H1 (cell line): ENCODE measurements at regions not wholly inside any gene's neighbourhood (a gene's known extent, or its start where the extent isn't known, plus 50 kb on each side); places are given as distances from the start of the nearest gene placed in this dataset.

ENCODE experiments used
- CTCF ChIA-PET: fragments of 300-600 bp; sonication (Branson Sonifier 250); formaldehyde crosslinking; loops from one replicate; lab custom pipeline; 2021; ENCODE audit not compliant: partially characterized antibody; lab: Charles Lee
- POLR2A ChIA-PET: fragments of 300-600 bp; sonication (Branson Sonifier 250); formaldehyde crosslinking; loops from one replicate; lab custom pipeline; 2021; ENCODE audit warnings: inconsistent platforms; ENCODE audit not compliant: partially characterized antibody; lab: Charles Lee
- DNase-seq, 2 experiments: peaks; one replicate each; pipeline versions ENCODE4 v3.0.0 to v3.0.0-alpha.2; 2010 to 2022; ENCODE audit warnings: low spot score in 2 of 2, low read depth in 1 of 2, mixed read lengths in 1 of 2
- FAIRE-seq: peaks from 2 replicates; lab custom pipeline; 2011; peaks lifted over from hg19 to GRCh38; lab: Jason Lieb, UNC
- H2AFZ ChIP-seq: 2 replicates; pipeline ENCODE4 v1.8.1; 2012; ENCODE audit warnings: low read length, inconsistent platforms
- H2AK5ac ChIP-seq: 2 replicates; pipeline ENCODE4 v1.6.1; 2013; ENCODE audit warnings: low read depth, low read length
- H2BK120ac ChIP-seq: replicated peaks from 2 replicates; pipeline ENCODE3; 2013; ENCODE audit warnings: low read depth, low read length, inconsistent platforms
- H2BK12ac ChIP-seq: 2 replicates; pipeline ENCODE4 v1.6.1; 2013; ENCODE audit warnings: low read depth, low read length
- H2BK15ac ChIP-seq: 2 replicates; pipeline ENCODE4 v1.6.1; 2013; ENCODE audit warnings: low read length
- H2BK20ac ChIP-seq: 2 replicates; pipeline ENCODE4 v1.6.1; 2013; ENCODE audit warnings: low read length
- H2BK5ac ChIP-seq: 2 replicates; pipeline ENCODE4 v1.6.1; 2013; ENCODE audit warnings: low read depth, low read length
- H3K14ac ChIP-seq: 2 replicates; pipeline ENCODE4 v1.6.1; 2013; ENCODE audit warnings: inconsistent platforms; ENCODE audit not compliant: insufficient read length
- H3K18ac ChIP-seq: 2 replicates; pipeline ENCODE4 v1.6.1; 2013; ENCODE audit warnings: low read length; ENCODE audit errors: extremely low read depth
- H3K23ac ChIP-seq: 2 replicates; pipeline ENCODE4 v1.6.1; 2013; ENCODE audit warnings: inconsistent platforms; ENCODE audit not compliant: insufficient read length
- H3K23me2 ChIP-seq: 2 replicates; pipeline ENCODE4 v1.6.1; 2013; ENCODE audit warnings: low read depth, low read length
- H3K27ac ChIP-seq: 2 replicates; pipeline ENCODE4 v1.6.1; 2011; ENCODE audit warnings: low read depth, low read length, inconsistent platforms
- H3K27me3 ChIP-seq, 4 experiments: replicated peaks in 1 of 4; 1 replicate in 1 of 4; 2 replicates in 3 of 4; pipeline versions ENCODE4 v1.6.1 to v1.8.1; 2011 to 2013; ENCODE audit warnings: low read length in 3 of 4, mild to moderate bottlenecking in 3 of 4, inconsistent platforms in 2 of 4, mixed read lengths in 2 of 4, moderate library complexity in 1 of 4; ENCODE audit not compliant: control insufficient read depth in 3 of 4, insufficient read depth in 3 of 4; ENCODE audit errors: extremely low read depth in 1 of 4
- H3K36me3 ChIP-seq, 4 experiments: 2 replicates each; pipeline versions ENCODE4 v1.6.1 to v1.8.1; 2011 to 2013; ENCODE audit warnings: mild to moderate bottlenecking in 4 of 4, low read length in 3 of 4, moderate library complexity in 2 of 4, control low read depth in 1 of 4, inconsistent platforms in 1 of 4; ENCODE audit not compliant: insufficient read depth in 4 of 4, control insufficient read depth in 2 of 4
- H3K4ac ChIP-seq: replicated peaks from 2 replicates; pipeline ENCODE3; 2013; ENCODE audit warnings: low read length, low read depth, mixed read lengths, inconsistent platforms; ENCODE audit not compliant: insufficient read length
- H3K4me1 ChIP-seq, 4 experiments: replicated peaks in 1 of 4; 1 replicate in 1 of 4; 2 replicates in 3 of 4; pipeline versions ENCODE4 v1.6.1 to v1.8.1; 2011 to 2013; ENCODE audit warnings: low read length in 3 of 4, inconsistent platforms in 2 of 4, mixed read lengths in 1 of 4; ENCODE audit not compliant: insufficient read depth in 4 of 4, control insufficient read depth in 3 of 4
- H3K4me2 ChIP-seq, 2 experiments: 2 replicates each; pipeline versions ENCODE4 v1.6.1 to v1.8.1; 2011 to 2013; ENCODE audit warnings: low read depth in 2 of 2, low read length in 2 of 2, control low read depth in 1 of 2, inconsistent platforms in 1 of 2, mild to moderate bottlenecking in 1 of 2; ENCODE audit not compliant: insufficient read depth in 1 of 2
- H3K4me3 ChIP-seq, 4 experiments: fragments of 200-600, 300-600 bp in 1 of 4; sonication (generic), shearing (Covaris generic), sonication (Bioruptor Twin) in 1 of 4; 2 replicates each; pipeline versions ENCODE4 v1.5.1 to v1.8.1; 2011 to 2016; ENCODE audit warnings: low read length in 4 of 4, low read depth in 3 of 4, control low read depth in 2 of 4, inconsistent platforms in 2 of 4, mild to moderate bottlenecking in 2 of 4, mixed read lengths in 1 of 4, moderate library complexity in 1 of 4; ENCODE audit not compliant: insufficient read depth in 2 of 4; ENCODE audit errors: extremely low read depth in 1 of 4
- H3K56ac ChIP-seq: replicated peaks from 2 replicates; pipeline ENCODE3; 2013; ENCODE audit warnings: low read depth, mild to moderate bottlenecking, mixed read lengths, low read length, inconsistent platforms; ENCODE audit not compliant: insufficient read length
- H3K79me1 ChIP-seq: 2 replicates; pipeline ENCODE4 v1.6.1; 2013; ENCODE audit warnings: low read depth, low read length, control low read depth
- H3K79me2 ChIP-seq, 2 experiments: 2 replicates each; pipeline versions ENCODE4 v1.6.1 to v1.8.1; 2012 to 2013; ENCODE audit warnings: low read length in 2 of 2, mild to moderate bottlenecking in 2 of 2, inconsistent platforms in 1 of 2; ENCODE audit not compliant: insufficient read depth in 2 of 2, control insufficient read depth in 1 of 2
- H3K9ac ChIP-seq, 4 experiments: replicated peaks in 1 of 4; 1 replicate in 1 of 4; 2 replicates in 3 of 4; pipeline versions ENCODE4 v1.6.1 to v1.8.1; 2011 to 2013; ENCODE audit warnings: low read depth in 3 of 4, low read length in 3 of 4, control low read depth in 2 of 4, mild to moderate bottlenecking in 2 of 4, moderate library complexity in 2 of 4, inconsistent platforms in 1 of 4; ENCODE audit errors: extremely low read depth in 1 of 4
- H3K9me3 ChIP-seq, 2 experiments: 2 replicates each; pipeline versions ENCODE4 v1.6.1 to v1.8.1; 2012 to 2013; ENCODE audit warnings: mild to moderate bottlenecking in 2 of 2, moderate library complexity in 2 of 2, control low read depth in 1 of 2, inconsistent platforms in 1 of 2, low read depth in 1 of 2, low read length in 1 of 2, mixed read lengths in 1 of 2; ENCODE audit not compliant: insufficient read depth in 2 of 2
- H4K20me1 ChIP-seq, 2 experiments: replicated peaks in 1 of 2; 2 replicates each; pipeline versions ENCODE3 to v1.8.1; 2011 to 2013; ENCODE audit warnings: inconsistent platforms in 2 of 2, low read length in 2 of 2, mild to moderate bottlenecking in 1 of 2; ENCODE audit not compliant: insufficient read depth in 2 of 2, control insufficient read depth in 1 of 2
- H4K5ac ChIP-seq: 2 replicates; pipeline ENCODE4 v1.6.1; 2013; ENCODE audit warnings: low read length, low read depth, mixed read lengths, inconsistent platforms; ENCODE audit not compliant: insufficient read length
- H4K8ac ChIP-seq: 2 replicates; pipeline ENCODE4 v1.8.0; 2013; ENCODE audit warnings: mild to moderate bottlenecking, moderate library complexity, low read length, inconsistent platforms; ENCODE audit not compliant: insufficient read depth; ENCODE audit errors: extremely low read depth
- H4K91ac ChIP-seq: replicated peaks from 2 replicates; pipeline ENCODE3; 2013; ENCODE audit warnings: low read length, mixed read lengths, inconsistent platforms; ENCODE audit not compliant: insufficient read length
- CTBP2 ChIP-seq: IDR thresholded peaks from 2 replicates; pipeline ENCODE4 v1.7.0; 2011; ENCODE audit warnings: borderline replicate concordance, mild to moderate bottlenecking, moderate library complexity, mixed read lengths, low read length; ENCODE audit not compliant: insufficient read depth, insufficient read length
- EP300 ChIP-seq, 2 experiments: IDR thresholded peaks; 1 replicate in 1 of 2; 2 replicates in 1 of 2; pipeline ENCODE4 v1.6.1; 2011 to 2012; ENCODE audit warnings: low read depth in 2 of 2, low read length in 2 of 2, mild to moderate bottlenecking in 2 of 2, borderline replicate concordance in 1 of 2, inconsistent platforms in 1 of 2, moderate library complexity in 1 of 2
- FOSL1 ChIP-seq: IDR thresholded peaks from 2 replicates; pipeline ENCODE4 v1.6.1; 2011; ENCODE audit warnings: mild to moderate bottlenecking, low read depth, low read length, moderate library complexity; ENCODE audit not compliant: insufficient read depth
- GTF2F1 ChIP-seq: IDR thresholded peaks from 2 replicates; pipeline ENCODE4 v1.6.1; 2012; ENCODE audit warnings: low read depth, low read length, improper control_type of control experiment, borderline replicate concordance
- JUND ChIP-seq: IDR thresholded peaks from 2 replicates; pipeline ENCODE4 v1.6.1; 2011; ENCODE audit warnings: mild to moderate bottlenecking, improper control_type of control experiment, low read length
- KDM5A ChIP-seq: fragments of 200-600 bp; IDR thresholded peaks from 2 replicates; pipeline ENCODE4 v1.7.1; 2012; ENCODE audit warnings: mild to moderate bottlenecking, low read length, inconsistent platforms, mixed read lengths
- PHF8 ChIP-seq: fragments of 200-600 bp; sonication (generic); conservative IDR thresholded peaks from 2 replicates; pipeline ENCODE4 v1.7.1; 2012; ENCODE audit warnings: low read depth, mild to moderate bottlenecking, inconsistent platforms, low read length, moderate library complexity
- POLR2AphosphoS5 ChIP-seq: IDR thresholded peaks from 2 replicates; pipeline ENCODE4 v1.6.1; 2011; ENCODE audit warnings: low read depth, low read length
- TCF12 ChIP-seq: IDR thresholded peaks from 2 replicates; pipeline ENCODE4 v1.6.1; 2011; ENCODE audit warnings: low read depth, mild to moderate bottlenecking, low read length
- TEAD4 ChIP-seq: IDR thresholded peaks from 2 replicates; pipeline ENCODE4 v1.6.1; 2012; ENCODE audit warnings: low read depth, low read length, inconsistent platforms, mixed read lengths
- WGBS, 2 experiments: shearing (Covaris generic) in 1 of 2; methylation state at CpG; one replicate each; pipeline versions ENCODE4 v1.1.6 to v1.1.7; 2013 to 2015; ENCODE audit warnings: low lambda C conversion rate in 2 of 2, mixed read lengths in 2 of 2, inconsistent platforms in 1 of 2, low coverage in 1 of 2, missing lambda C conversion rate in 1 of 2; ENCODE audit not compliant: insufficient replicate concordance in 2 of 2, insufficient coverage in 1 of 2, insufficient read length in 1 of 2; ENCODE audit errors: extremely low coverage in 1 of 2, missing lambda C conversion rate in 1 of 2; 5-methylcytosine and 5-hydroxymethylcytosine counted together

- H3K9ac ChIP-seq: no peak overlapping the region
- no peaks in the 10 kb centered on the region for H3K79me1 ChIP-seq
- no peak overlapping the region for H2BK5ac ChIP-seq
- no peaks in the 10 kb centered on the region for H4K20me1 ChIP-seq
- no peak overlapping the region for H2BK15ac ChIP-seq
- H4K8ac ChIP-seq: no peak overlapping the region
- no peak overlapping the region for H2BK120ac ChIP-seq
- H2BK12ac ChIP-seq: no peak overlapping the region
- no peak overlapping the region for H3K4ac ChIP-seq
- H2AK5ac ChIP-seq: no peak overlapping the region
- no peaks in the 10 kb centered on the region for H3K23me2 ChIP-seq
- no peaks in the 10 kb centered on the region for H3K27me3 ChIP-seq
- H3K56ac ChIP-seq: no peak overlapping the region
- H3K4me3 ChIP-seq: no peak overlapping the region
- H3K9me3 ChIP-seq: peaks cover 5 to 8% of the 10 kb centered on the region in 2 experiments; a peak in 3 of 4 replicates
- no peaks in the 10 kb centered on the region for H3K36me3 ChIP-seq
- 64% methylated on average over 1 of the region's 1 CpG; no CpG with 5 or more reads in 1 of the 2 experiments for WGBS, 2 experiments
- no peak overlapping the region for H3K27ac ChIP-seq
- H2BK20ac ChIP-seq: no peak overlapping the region
- ChIA-PET POLR2A (no interaction called here), CTCF (no interaction called here)
- H3K14ac ChIP-seq: no peak overlapping the region
- FAIRE-seq: no peak
- DNase-seq: no peak
- H4K5ac ChIP-seq: no peak overlapping the region
- no peak overlapping the region for H3K4me2 ChIP-seq
- H3K4me1 ChIP-seq: peaks cover 0 to 11% (median 1%) of the 10 kb centered on the region in 4 experiments; a peak in 3 of 7 replicates
- H4K91ac ChIP-seq: no peak overlapping the region
- H2AFZ ChIP-seq: no peak overlapping the region
- no peak overlapping the region for H3K18ac ChIP-seq
- H3K79me2 ChIP-seq: no peaks in the 10 kb centered on the region
- no peak overlapping the region for H3K23ac ChIP-seq
- no peak for TF ChIP-seq JUND
- no peak for TF ChIP-seq TEAD4
- no peak for TF ChIP-seq KDM5A
- TF ChIP-seq CTBP2: no peak
- no peak for TF ChIP-seq POLR2AphosphoS5
- no peak for TF ChIP-seq FOSL1
- TF ChIP-seq EP300 (IDR thresholded peaks at IDR 0.05; ENCODE audit: borderline replicate concordance in 1 of 2, low read depth in 2 of 2, low read length in 2 of 2): no peak
- TF ChIP-seq TCF12: no peak
- no peak for TF ChIP-seq PHF8
- TF ChIP-seq GTF2F1: no peak
Measured at GRCh38 chr18:3388323-3388722, 61.6 kb upstream of the TGIF1 start.
